ENCODE measurements at regions not wholly inside any gene's neighbourhood (a gene's known extent, or its start where the extent isn't known, plus 50 kb on each side); places are given as distances from the start of the nearest gene placed in this dataset.

GRCh38 chr6:51241376-51241775 is 422.7 kb downstream of the TFAP2B start:
- no peaks in the 10 kb centered on the region for H3K9me3 ChIP-seq
- H3K27ac ChIP-seq = no peak overlapping the region
- H3K4me3 ChIP-seq = no peak overlapping the region
- H3K4me1 ChIP-seq = no peaks in the 10 kb centered on the region
- H3K27me3 ChIP-seq = no peaks in the 10 kb centered on the region
- no peak for TF ChIP-seq CTCF (IDR thresholded peaks at IDR 0.05)
- intact Hi-C loops (cut with DNase I) = no loop called here
- no peaks in the 10 kb centered on the region for H3K36me3 ChIP-seq
- DNase-seq (no peak), ATAC-seq (no peak)

- ATAC-seq = no peak
- H3K27ac ChIP-seq = no peak overlapping the region
These were observed 431.1 kb downstream of the TFAP2B start for GRCh38 chr6:51249798-51250197.

GRCh38 chr6:51250317-51250716 is 431.6 kb downstream of the TFAP2B start:
- no peaks in the 10 kb centered on the region for H3K9me3 ChIP-seq
- intact Hi-C loops (cut with DNase I) = no loop called here
- ATAC-seq (no peak), DNase-seq (no peak)
- no peak for TF ChIP-seq CTCF (IDR thresholded peaks at IDR 0.05)
- H3K27me3 ChIP-seq = no peaks in the 10 kb centered on the region
- no peak overlapping the region for H3K4me3 ChIP-seq
- no peaks in the 10 kb centered on the region for H3K4me1 ChIP-seq
- no peak overlapping the region for H3K27ac ChIP-seq
- H3K36me3 ChIP-seq = no peaks in the 10 kb centered on the region

More at GRCh38 chr6:51249798-51250197, 431.1 kb downstream of the TFAP2B start:
- Histone ChIP-seq H3K4me3 (no peak overlapping the region), H3K4me1 (no peaks in the 10 kb centered on the region), H3K36me3 (no peaks in the 10 kb centered on the region), H3K9me3 (no peaks in the 10 kb centered on the region), H3K27me3 (no peaks in the 10 kb centered on the region)
- no peak for DNase-seq
- TF ChIP-seq CTCF (IDR thresholded peaks at IDR 0.05) = no peak
- intact Hi-C loops (cut with DNase I) = no loop called here

GRCh38 chr6:51257938-51258337 is 439.3 kb downstream of the TFAP2B start:
- H3K4me1 ChIP-seq = no peaks in the 10 kb centered on the region
- no peak overlapping the region for H3K27ac ChIP-seq
- intact Hi-C loops (cut with DNase I) = no loop called here
- H3K27me3 ChIP-seq = no peaks in the 10 kb centered on the region
- no peak for TF ChIP-seq CTCF (IDR thresholded peaks at IDR 0.05)
- no peaks in the 10 kb centered on the region for H3K9me3 ChIP-seq
- H3K4me3 ChIP-seq = no peak overlapping the region
- no peak for DNase-seq
- H3K36me3 ChIP-seq = no peaks in the 10 kb centered on the region
- no peak for ATAC-seq

GRCh38 chr6:51260003-51260402 is 441.3 kb downstream of the TFAP2B start:
- ATAC-seq (no peak), DNase-seq (no peak)
- Histone ChIP-seq H3K9me3 (no peaks in the 10 kb centered on the region), H3K36me3 (no peaks in the 10 kb centered on the region), H3K27ac (no peak overlapping the region), H3K4me1 (no peaks in the 10 kb centered on the region), H3K4me3 (no peak overlapping the region), H3K27me3 (no peaks in the 10 kb centered on the region)
- no peak for TF ChIP-seq CTCF (IDR thresholded peaks at IDR 0.05)
- intact Hi-C loops (cut with DNase I) = no loop called here

Data from left lung (tissue), 4 donors.